ENCODE measurements at regions not wholly inside any gene's neighbourhood (a gene's known extent, or its start where the extent isn't known, plus 50 kb on each side); places are given as distances from the start of the nearest gene placed in this dataset.

GRCh38 chr20:17819395-17820093, 119.8 kb downstream of the BANF2 start:
- no peak for DNase-seq (ENCODE audit: low read depth)

GRCh38 chr20:17818187-17818586, 118.4 kb downstream of the BANF2 start:
- DNase-seq (ENCODE audit: low read depth), result no peak

- no peak for DNase-seq (ENCODE audit: low read depth)
Observed at GRCh38 chr20:17816804-17817587, 117.2 kb downstream of the BANF2 start.

- DNase-seq (ENCODE audit: low read depth), result no peak
Observed at GRCh38 chr20:17811628-17811965, 111.8 kb downstream of the BANF2 start.

- DNase-seq (ENCODE audit: low read depth), result no peak
Observed at GRCh38 chr20:17810847-17811627, 111.3 kb downstream of the BANF2 start.

GRCh38 chr20:17810062-17810631, 110.4 kb downstream of the BANF2 start:
- DNase-seq (ENCODE audit: low read depth), result no peak

- no peak for DNase-seq (ENCODE audit: low read depth)
Observed at GRCh38 chr20:17809362-17810061, 109.7 kb downstream of the BANF2 start.

- DNase-seq (ENCODE audit: low read depth), result no peak
Observed at GRCh38 chr20:17808782-17809181, 109.0 kb downstream of the BANF2 start.

- peak; percentile 85 for DNase-seq (ENCODE audit: low read depth)
Observed at GRCh38 chr20:17808357-17808756, 108.6 kb downstream of the BANF2 start.

- DNase-seq (ENCODE audit: low read depth), result peak; percentile 86
Observed at GRCh38 chr20:17807651-17808050, 107.9 kb downstream of the BANF2 start.

- DNase-seq (ENCODE audit: low read depth), result peak; percentile 35
Observed at GRCh38 chr20:17806739-17807441, 107.1 kb downstream of the BANF2 start.

GRCh38 chr20:17806107-17806506, 106.3 kb downstream of the BANF2 start:
- DNase-seq (ENCODE audit: low read depth), result no peak

GRCh38 chr20:17803765-17804164, 104.0 kb downstream of the BANF2 start:
- DNase-seq (ENCODE audit: low read depth), result no peak

GRCh38 chr20:17799575-17800227, 99.9 kb downstream of the BANF2 start:
- DNase-seq (ENCODE audit: low read depth), result no peak

GRCh38 chr20:17798601-17799000, 98.8 kb downstream of the BANF2 start:
- no peak for DNase-seq (ENCODE audit: low read depth)

- DNase-seq (ENCODE audit: low read depth), result no peak
Observed at GRCh38 chr20:17797579-17797978, 97.8 kb downstream of the BANF2 start.

GRCh38 chr20:17797161-17797560, 97.4 kb downstream of the BANF2 start:
- DNase-seq (ENCODE audit: low read depth), result no peak

GRCh38 chr20:17796091-17796563, 96.4 kb downstream of the BANF2 start:
- peak; percentile 24 for DNase-seq (ENCODE audit: low read depth)

GRCh38 chr20:17795501-17796071, 95.8 kb downstream of the BANF2 start:
- no peak for DNase-seq (ENCODE audit: low read depth)

- no peak for DNase-seq (ENCODE audit: low read depth)
Observed at GRCh38 chr20:17795003-17795402, 95.2 kb downstream of the BANF2 start.

Measured in RPMI7951 (cell line).